GM20000 (cell line): ENCODE measurements at regions not wholly inside any gene's neighbourhood (a gene's known extent, or its start where the extent isn't known, plus 50 kb on each side); places are given as distances from the start of the nearest gene placed in this dataset.

Experiments used
- DNase-seq: peaks from one replicate; pipeline ENCODE4 v3.0.0; 2012; ENCODE audit warnings: low spot score
- TF ChIP-seq, protein P1 (sequence below): IDR thresholded peaks from 2 replicates; pipeline ENCODE4 v1.5.1; 2012; ENCODE audit warnings: mild to moderate bottlenecking, control low read depth; ENCODE audit errors: extremely low read depth, missing control alignments

- DNase-seq = no peak
- TF ChIP-seq, protein P1, sequence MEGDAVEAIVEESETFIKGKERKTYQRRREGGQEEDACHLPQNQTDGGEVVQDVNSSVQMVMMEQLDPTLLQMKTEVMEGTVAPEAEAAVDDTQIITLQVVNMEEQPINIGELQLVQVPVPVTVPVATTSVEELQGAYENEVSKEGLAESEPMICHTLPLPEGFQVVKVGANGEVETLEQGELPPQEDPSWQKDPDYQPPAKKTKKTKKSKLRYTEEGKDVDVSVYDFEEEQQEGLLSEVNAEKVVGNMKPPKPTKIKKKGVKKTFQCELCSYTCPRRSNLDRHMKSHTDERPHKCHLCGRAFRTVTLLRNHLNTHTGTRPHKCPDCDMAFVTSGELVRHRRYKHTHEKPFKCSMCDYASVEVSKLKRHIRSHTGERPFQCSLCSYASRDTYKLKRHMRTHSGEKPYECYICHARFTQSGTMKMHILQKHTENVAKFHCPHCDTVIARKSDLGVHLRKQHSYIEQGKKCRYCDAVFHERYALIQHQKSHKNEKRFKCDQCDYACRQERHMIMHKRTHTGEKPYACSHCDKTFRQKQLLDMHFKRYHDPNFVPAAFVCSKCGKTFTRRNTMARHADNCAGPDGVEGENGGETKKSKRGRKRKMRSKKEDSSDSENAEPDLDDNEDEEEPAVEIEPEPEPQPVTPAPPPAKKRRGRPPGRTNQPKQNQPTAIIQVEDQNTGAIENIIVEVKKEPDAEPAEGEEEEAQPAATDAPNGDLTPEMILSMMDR = no peak
Measured at GRCh38 chr9:79170643-79171042, 401.1 kb upstream of the TLE4 start.

GRCh38 chr9:79173932-79174331 lies 397.8 kb upstream of the TLE4 start:
- DNase-seq = no peak
- TF ChIP-seq, protein P1 = no peak

DNA sequence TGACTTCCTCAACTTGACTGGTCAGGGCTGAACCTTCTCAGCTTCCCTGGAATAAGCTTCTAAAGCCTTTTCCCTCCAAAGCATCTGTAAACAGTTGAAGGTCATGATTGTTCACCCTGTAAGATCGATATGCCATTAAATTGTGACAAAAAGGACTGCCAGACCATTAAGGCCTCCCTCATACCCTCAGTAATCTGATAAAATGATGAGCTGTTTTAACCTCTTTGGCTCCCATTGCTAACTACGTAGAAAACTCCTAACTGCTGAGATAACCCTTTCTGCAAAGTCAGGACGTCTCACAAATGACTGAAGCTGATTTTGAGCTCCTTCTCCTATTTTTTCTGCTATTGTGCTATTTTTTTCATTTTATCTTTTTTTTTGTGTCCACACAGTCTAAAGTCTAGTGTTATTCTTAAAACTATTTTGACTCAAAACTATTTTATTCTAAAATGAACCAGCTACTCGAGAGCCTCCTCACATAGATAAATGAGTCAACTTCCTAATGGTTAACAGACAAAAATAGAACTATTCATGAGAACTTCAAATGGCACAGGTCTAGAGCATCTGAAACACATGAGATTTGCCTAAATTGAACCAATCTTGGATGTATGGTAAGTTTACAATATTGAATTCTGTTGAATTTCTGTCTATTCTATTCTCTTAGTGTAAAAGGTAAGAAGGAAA lies 395.6 kb upstream of the TLE4 start:
- no peak for DNase-seq
- TF ChIP-seq, protein P1 = no peak

DNA sequence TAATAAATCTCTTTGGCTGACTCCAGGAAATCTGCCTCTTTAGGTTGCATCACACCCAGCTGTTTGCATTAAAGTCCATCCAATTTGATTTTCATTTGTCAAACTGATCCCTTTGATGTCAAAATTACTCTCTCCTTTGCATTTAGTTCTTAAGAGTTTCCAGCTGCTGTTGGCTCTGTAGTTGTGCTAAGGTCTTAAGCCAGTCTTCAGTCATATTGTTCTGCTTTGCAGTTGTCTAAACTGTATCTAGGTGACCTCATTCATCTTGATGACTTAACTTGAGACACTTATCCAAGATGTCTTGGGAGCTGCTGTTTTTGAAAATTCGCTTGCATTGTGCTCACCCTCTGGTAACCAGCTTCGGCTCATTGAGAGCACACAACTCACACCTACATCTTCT lies 386.9 kb upstream of the TLE4 start:
- DNase-seq = no peak
- TF ChIP-seq, protein P1 = no peak

GRCh38 chr9:79185866-79186265 lies 385.9 kb upstream of the TLE4 start:
- DNase-seq = no peak
- TF ChIP-seq, protein P1 = no peak

GRCh38 chr9:79189511-79189924 lies 382.2 kb upstream of the TLE4 start:
- TF ChIP-seq, protein P1 = no peak
- DNase-seq = no peak

GRCh38 chr9:79193001-79193400 lies 378.8 kb upstream of the TLE4 start:
- DNase-seq = no peak
- TF ChIP-seq, protein P1 = no peak
